Hepatocyte (in vitro differentiated cells): ENCODE measurements at regions not wholly inside any gene's neighbourhood (a gene's known extent, or its start where the extent isn't known, plus 50 kb on each side); places are given as distances from the start of the nearest gene placed in this dataset.
"Not testable (repeated sequence)": the region's sequence is repeated elsewhere in the genome, so short reads cannot be mapped to it uniquely, and the experiment has no call there.

Experiments
- DNase-seq: peaks from one replicate; pipeline ENCODE4 v3.0.0-alpha.2; 2016; ENCODE audit warnings: low spot score
- H2AFZ ChIP-seq: fragments of 200-600 bp; sonication (generic); 2 replicates; pipeline ENCODE4 v1.6.0; 2016; ENCODE audit warnings: antibody characterized with exemption, mild to moderate bottlenecking
- H3K27ac ChIP-seq: fragments of 200-600 bp; sonication (generic); 2 replicates; pipeline ENCODE4 v1.5.1; 2016; ENCODE audit warnings: mild to moderate bottlenecking
- H3K27me3 ChIP-seq: fragments of 200-600 bp; sonication (generic); 2 replicates; pipeline ENCODE4 v1.6.1; 2016
- H3K36me3 ChIP-seq: fragments of 200-600 bp; sonication (generic); replicated peaks from 2 replicates; pipeline ENCODE4 v1.5.1; 2016; ENCODE audit warnings: low read depth; ENCODE audit not compliant: insufficient read depth
- H3K4me1 ChIP-seq: fragments of 200-600 bp; sonication (generic); 2 replicates; pipeline ENCODE4 v1.5.1; 2016; ENCODE audit warnings: mild to moderate bottlenecking, moderate library complexity; ENCODE audit not compliant: insufficient read depth
- H3K4me2 ChIP-seq: fragments of 200-600 bp; sonication (generic); 2 replicates; pipeline ENCODE4 v1.6.0; 2016
- H3K4me3 ChIP-seq: fragments of 200-600 bp; sonication (generic); 2 replicates; pipeline ENCODE4 v1.5.1; 2016; ENCODE audit warnings: mild to moderate bottlenecking
- H3K79me2 ChIP-seq: fragments of 200-600 bp; sonication (generic); 2 replicates; pipeline ENCODE4 v1.6.0; 2017; ENCODE audit warnings: mild to moderate bottlenecking
- H3K9me2 ChIP-seq: fragments of 200-600 bp; sonication (generic); replicated peaks from 2 replicates; pipeline ENCODE4 v1.6.0; 2017; ENCODE audit warnings: mild to moderate bottlenecking; ENCODE audit not compliant: insufficient read depth
- H3K9me3 ChIP-seq: fragments of 200-600 bp; sonication (generic); 2 replicates; pipeline ENCODE4 v1.5.1; 2016; ENCODE audit warnings: low read depth, mild to moderate bottlenecking
- H4K20me1 ChIP-seq: fragments of 200-600 bp; sonication (generic); 2 replicates; pipeline ENCODE4 v1.6.0; 2016; ENCODE audit warnings: mild to moderate bottlenecking; ENCODE audit not compliant: insufficient read depth, poor library complexity, severe bottlenecking
- CTCF ChIP-seq: fragments of 200-600 bp; sonication (generic); IDR thresholded peaks from 2 replicates; pipeline ENCODE4 v1.5.1; 2016; ENCODE audit warnings: antibody characterized with exemption, mild to moderate bottlenecking; ENCODE audit not compliant: poor library complexity
- EZH2 ChIP-seq: fragments of 200-600 bp; sonication (generic); IDR thresholded peaks from 2 replicates; pipeline ENCODE4 v1.6.1; 2016; ENCODE audit warnings: antibody characterized with exemption, mild to moderate bottlenecking, borderline replicate concordance
- EZH2phosphoT487 ChIP-seq: fragments of 200-600 bp; sonication (generic); IDR thresholded peaks from one replicate; pipeline ENCODE4 v1.6.1; 2018; ENCODE audit warnings: antibody characterized with exemption, mild to moderate bottlenecking, low read depth, moderate library complexity; ENCODE audit not compliant: unreplicated experiment, severe bottlenecking
- WGBS: methylation state at CpG from one replicate; pipeline ENCODE4 v1.1.6; 2016; ENCODE audit warnings: low lambda C conversion rate; ENCODE audit errors: missing lambda C conversion rate; 5-methylcytosine and 5-hydroxymethylcytosine counted together

- Histone ChIP-seq H3K4me3 (no peak overlapping the region), H3K79me2 (no peaks in the 10 kb centered on the region)
Observed at GRCh38 chr4:75259306-75259705, 254.9 kb downstream of the RCHY1 start.

GRCh38 chr4:75255261-75255660 is 258.9 kb downstream of the RCHY1 start:
- no peaks in the 10 kb centered on the region for H3K36me3 ChIP-seq
- no peak overlapping the region for H2AFZ ChIP-seq
- H3K27ac ChIP-seq = no peak overlapping the region
- H3K4me1 ChIP-seq = no peaks in the 10 kb centered on the region
- no peak overlapping the region for H3K4me2 ChIP-seq
- H3K79me2 ChIP-seq = no peaks in the 10 kb centered on the region
- WGBS = 60% methylated on average over 4 of the region's 4 CpGs
- H3K4me3 ChIP-seq = no peak overlapping the region
- no peaks in the 10 kb centered on the region for H4K20me1 ChIP-seq
- no peaks in the 10 kb centered on the region for H3K27me3 ChIP-seq
- DNase-seq = no peak
- TF ChIP-seq CTCF (no peak), EZH2phosphoT487 (no peak), EZH2 (no peak)
- no peaks in the 10 kb centered on the region for H3K9me3 ChIP-seq
- H3K9me2 ChIP-seq = no peaks in the 10 kb centered on the region

More at GRCh38 chr4:75259306-75259705, 254.9 kb downstream of the RCHY1 start:
- TF ChIP-seq EZH2phosphoT487 (no peak), CTCF (no peak), EZH2 (no peak)
- Histone ChIP-seq H3K9me2 (no peaks in the 10 kb centered on the region), H2AFZ (no peak overlapping the region), H4K20me1 (no peaks in the 10 kb centered on the region), H3K9me3 (no peaks in the 10 kb centered on the region), H3K36me3 (no peaks in the 10 kb centered on the region), H3K27me3 (no peaks in the 10 kb centered on the region), H3K4me2 (no peak overlapping the region), H3K4me1 (no peaks in the 10 kb centered on the region), H3K27ac (no peak overlapping the region)
- 58% methylated on average over 2 of the region's 2 CpGs for WGBS
- no peak for DNase-seq

- no peak overlapping the region for H2AFZ ChIP-seq
- TF ChIP-seq EZH2phosphoT487 (no peak), CTCF (no peak), EZH2 (no peak)
- H3K4me2 ChIP-seq = no peak overlapping the region
- H3K27ac ChIP-seq = no peak overlapping the region
- H3K36me3 ChIP-seq = no peaks in the 10 kb centered on the region
- no peaks in the 10 kb centered on the region for H3K79me2 ChIP-seq
- no peaks in the 10 kb centered on the region for H3K9me3 ChIP-seq
- no peak overlapping the region for H3K4me3 ChIP-seq
- peaks cover 4% of the 10 kb centered on the region for H3K4me1 ChIP-seq
- WGBS = 83% methylated on average over 6 of the region's 6 CpGs
- H4K20me1 ChIP-seq = no peaks in the 10 kb centered on the region
- no peak for DNase-seq
- no peaks in the 10 kb centered on the region for H3K9me2 ChIP-seq
- H3K27me3 ChIP-seq = no peaks in the 10 kb centered on the region
Observed at GRCh38 chr4:75254745-75255144, 259.5 kb downstream of the RCHY1 start.

- H3K4me1 ChIP-seq = peaks cover 14% of the 10 kb centered on the region
- WGBS = 71% methylated on average over 4 of the region's 4 CpGs
- H3K27ac ChIP-seq, H3K27me3 ChIP-seq, H3K9me2 ChIP-seq, H3K4me3 ChIP-seq, DNase-seq, H3K4me2 ChIP-seq, H3K9me3 ChIP-seq, H3K36me3 ChIP-seq, H4K20me1 ChIP-seq, H3K79me2 ChIP-seq, H2AFZ ChIP-seq: not testable (repeated sequence)
Observed at GRCh38 chr4:75253094-75253493, 261.1 kb downstream of the RCHY1 start.
